PC-3 (cell line): ENCODE measurements at regions not wholly inside any gene's neighbourhood (a gene's known extent, or its start where the extent isn't known, plus 50 kb on each side); places are given as distances from the start of the nearest gene placed in this dataset.

Experiments used
- CTCF ChIP-seq: fragments of 300-600 bp; sonication (generic); conservative IDR thresholded peaks from 2 replicates; pipeline ENCODE4 v1.5.1; 2017; ENCODE audit warnings: antibody characterized with exemption, low read depth, mild to moderate bottlenecking, low read length
- EZH2phosphoT487 ChIP-seq: fragments of 300-600 bp; sonication (generic); IDR thresholded peaks from 2 replicates; pipeline ENCODE4 v1.6.1; 2018; ENCODE audit warnings: mild to moderate bottlenecking, antibody characterized with exemption, low read length, borderline replicate concordance

GRCh38 chr13:36495431-36495830 lies 63.1 kb downstream of the CCNA1 start:
- TF ChIP-seq CTCF, result no peak
- TF ChIP-seq EZH2phosphoT487, result no peak
